ENCODE measurements at regions not wholly inside any gene's neighbourhood (a gene's known extent, or its start where the extent isn't known, plus 50 kb on each side); places are given as distances from the start of the nearest gene placed in this dataset.

DNA sequence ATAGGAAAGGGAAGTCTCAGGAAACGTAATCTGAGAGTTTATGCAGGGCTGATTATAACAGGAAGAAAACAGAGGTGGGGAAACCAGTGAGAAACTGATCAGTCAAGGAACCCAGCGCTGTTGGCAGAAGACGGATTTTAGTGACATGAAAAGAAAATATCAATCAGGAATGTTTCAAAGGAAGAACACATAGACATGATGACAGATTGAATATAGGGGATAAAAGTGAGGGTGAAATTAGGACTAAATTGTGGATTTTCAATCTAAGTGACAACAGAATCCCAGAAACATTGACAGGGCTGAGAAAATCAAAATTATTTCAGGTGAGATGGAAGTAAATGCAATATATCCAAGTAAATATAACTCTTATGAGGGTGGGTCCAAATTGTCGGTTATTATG is 199.8 kb upstream of the CCDC150 start:
- TF ChIP-seq, protein P1, sequence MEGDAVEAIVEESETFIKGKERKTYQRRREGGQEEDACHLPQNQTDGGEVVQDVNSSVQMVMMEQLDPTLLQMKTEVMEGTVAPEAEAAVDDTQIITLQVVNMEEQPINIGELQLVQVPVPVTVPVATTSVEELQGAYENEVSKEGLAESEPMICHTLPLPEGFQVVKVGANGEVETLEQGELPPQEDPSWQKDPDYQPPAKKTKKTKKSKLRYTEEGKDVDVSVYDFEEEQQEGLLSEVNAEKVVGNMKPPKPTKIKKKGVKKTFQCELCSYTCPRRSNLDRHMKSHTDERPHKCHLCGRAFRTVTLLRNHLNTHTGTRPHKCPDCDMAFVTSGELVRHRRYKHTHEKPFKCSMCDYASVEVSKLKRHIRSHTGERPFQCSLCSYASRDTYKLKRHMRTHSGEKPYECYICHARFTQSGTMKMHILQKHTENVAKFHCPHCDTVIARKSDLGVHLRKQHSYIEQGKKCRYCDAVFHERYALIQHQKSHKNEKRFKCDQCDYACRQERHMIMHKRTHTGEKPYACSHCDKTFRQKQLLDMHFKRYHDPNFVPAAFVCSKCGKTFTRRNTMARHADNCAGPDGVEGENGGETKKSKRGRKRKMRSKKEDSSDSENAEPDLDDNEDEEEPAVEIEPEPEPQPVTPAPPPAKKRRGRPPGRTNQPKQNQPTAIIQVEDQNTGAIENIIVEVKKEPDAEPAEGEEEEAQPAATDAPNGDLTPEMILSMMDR (IDR thresholded peaks at IDR 0.05): no peak
- no peak for TF ChIP-seq POLR2A (IDR thresholded peaks at IDR 0.05)
- TF ChIP-seq POLR2AphosphoS5 (IDR thresholded peaks at IDR 0.05; ENCODE audit: insufficient read depth in 1 of 2, low read depth in 1 of 2): no peak

Measured in vagina (tissue), 2 donors.